ENCODE measurements at regions not wholly inside any gene's neighbourhood (a gene's known extent, or its start where the extent isn't known, plus 50 kb on each side); places are given as distances from the start of the nearest gene placed in this dataset.
"Not testable (repeated sequence)": the region's sequence is repeated elsewhere in the genome, so short reads cannot be mapped to it uniquely, and the experiment has no call there.

DNA sequence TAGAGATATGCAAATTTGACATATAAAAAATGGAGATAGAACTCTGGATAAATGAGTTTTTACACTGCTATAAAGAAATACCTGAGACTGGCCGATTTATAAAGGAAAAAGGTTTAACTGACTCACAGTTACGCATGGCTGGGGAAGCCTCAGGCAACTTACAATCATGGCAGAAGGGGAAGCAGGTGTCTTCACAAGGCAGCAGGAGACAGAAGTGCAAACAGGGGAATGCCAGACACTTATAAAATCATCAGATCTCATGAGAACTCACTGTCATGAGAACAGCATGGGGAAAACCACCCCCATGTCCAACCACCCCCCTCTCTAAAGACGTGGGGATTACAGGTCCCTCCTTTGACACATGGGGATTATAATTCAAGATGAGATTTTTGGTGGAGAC is 1540.2 kb upstream of the SLC39A10 start:
- no peak for DNase-seq (ENCODE audit: low read depth in 3 of 3)

GRCh38 chr2:194105358-194105757 is 1551.7 kb upstream of the SLC39A10 start:
- DNase-seq (ENCODE audit: low read depth in 3 of 3), result no peak

GRCh38 chr2:194104687-194105086 is 1552.3 kb upstream of the SLC39A10 start:
- DNase-seq (ENCODE audit: low read depth in 3 of 3), result no peak

DNA sequence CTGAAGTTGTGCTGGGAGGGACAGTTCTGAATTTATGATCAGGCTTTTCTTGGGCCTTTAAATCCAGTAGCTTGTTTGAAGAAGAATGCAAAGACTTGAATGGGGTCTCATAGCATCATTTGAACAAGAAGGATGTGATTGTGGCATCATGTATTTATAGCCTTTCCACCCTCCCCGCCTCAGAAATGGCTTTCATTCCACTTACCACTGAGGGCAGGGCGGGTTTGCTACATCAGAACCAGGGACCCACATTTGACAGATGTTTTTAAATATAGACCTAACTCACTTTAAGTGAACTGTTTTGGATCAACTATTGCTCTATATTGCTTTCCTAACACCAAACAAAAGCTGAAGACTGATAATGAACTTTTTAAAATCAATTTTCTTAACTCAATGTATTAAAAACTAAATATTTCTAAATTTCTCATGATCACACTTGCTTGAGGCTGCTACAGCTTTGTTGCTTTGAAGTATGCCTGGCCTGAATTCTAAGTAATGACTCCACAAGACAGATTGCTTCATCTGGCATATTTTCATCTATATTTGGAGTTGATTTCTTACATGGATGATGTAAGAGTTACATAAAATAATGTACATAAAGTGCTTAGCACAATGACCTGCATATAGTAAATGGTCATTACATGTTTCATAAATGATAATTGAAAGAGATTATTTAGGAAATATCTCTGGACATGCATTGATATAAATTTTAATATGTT is 1552.9 kb upstream of the SLC39A10 start:
- DNase-seq (ENCODE audit: low read depth in 3 of 3), result no peak

DNA sequence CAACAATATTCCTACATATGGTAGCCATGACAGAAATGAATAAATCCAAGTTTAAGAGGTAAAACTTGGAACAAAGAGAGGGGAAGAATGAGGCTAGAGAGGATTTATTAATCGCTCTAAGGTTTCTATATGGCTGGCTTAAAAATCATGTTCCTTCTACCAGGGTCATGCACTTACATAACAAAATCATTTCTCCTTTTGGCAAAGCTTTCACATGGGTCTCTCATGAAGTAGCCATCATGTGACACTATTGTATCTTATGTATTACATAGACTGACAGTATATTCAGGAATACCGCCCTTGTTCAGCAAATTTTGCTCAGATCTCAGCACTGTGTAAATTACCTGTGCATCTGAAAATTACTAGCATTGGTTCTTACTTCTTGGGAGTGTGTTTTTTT is 1554.5 kb upstream of the SLC39A10 start:
- no peak for DNase-seq (ENCODE audit: low read depth in 3 of 3)

DNA sequence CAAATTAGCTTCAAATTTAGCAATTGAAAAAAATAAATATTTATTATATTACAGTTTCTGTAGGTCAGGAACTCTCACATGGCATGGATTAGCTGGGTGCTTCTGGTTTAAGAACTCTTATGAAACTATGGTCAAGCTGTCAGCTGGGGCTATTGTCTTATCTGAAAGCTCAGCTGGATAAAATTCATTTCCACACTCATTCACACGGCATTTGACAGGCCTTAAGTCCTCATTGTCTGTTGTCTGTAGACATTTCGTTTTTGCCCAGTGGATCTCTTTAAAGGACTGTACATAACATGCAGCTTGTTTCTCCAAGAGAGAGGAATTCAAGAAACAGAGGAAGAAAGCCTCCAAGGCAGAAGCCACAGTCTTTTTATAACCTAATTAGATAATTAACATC is 1556.8 kb upstream of the SLC39A10 start:
- DNase-seq (ENCODE audit: low read depth in 3 of 3), result no peak

DNA sequence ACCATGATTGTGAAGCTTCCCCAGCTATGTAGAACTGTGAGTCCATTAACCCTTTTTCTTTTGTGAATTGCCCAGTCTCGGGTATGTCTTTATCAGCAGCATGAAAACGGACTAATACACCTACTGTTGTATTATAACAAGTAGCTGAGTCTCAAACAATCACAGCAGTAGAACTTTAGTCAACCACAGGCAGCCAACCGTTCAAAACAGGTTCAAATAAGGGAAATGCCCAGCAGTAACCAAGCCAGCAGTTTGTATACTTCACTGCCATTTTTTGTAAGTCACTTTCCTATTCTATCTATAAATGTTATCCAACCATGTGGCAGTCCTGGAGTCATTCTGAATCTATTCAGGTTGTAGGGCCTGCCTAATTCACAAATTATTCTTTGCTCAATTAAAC is 1560.6 kb upstream of the SLC39A10 start:
- no peak for DNase-seq (ENCODE audit: low read depth in 3 of 3)

DNA sequence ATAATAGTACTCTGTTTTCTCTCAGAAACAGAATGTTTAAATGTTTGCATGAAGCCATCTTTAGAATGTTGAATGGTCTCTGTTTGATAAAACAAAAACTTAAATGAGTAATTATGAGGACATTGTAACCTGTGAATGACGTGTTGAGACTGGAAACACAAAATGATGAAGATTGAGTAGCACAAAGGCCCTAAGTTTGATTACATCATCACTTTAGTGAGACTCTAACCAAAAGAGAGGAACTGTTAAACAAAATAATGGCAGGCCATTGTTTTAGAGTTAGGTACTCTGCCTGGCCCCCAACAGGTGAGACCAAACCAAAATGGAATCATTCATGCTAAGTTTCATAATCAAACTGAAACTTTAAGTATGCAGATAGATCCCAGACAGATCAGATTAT is 1561.7 kb upstream of the SLC39A10 start:
- no peak for DNase-seq (ENCODE audit: low read depth in 3 of 3)

GRCh38 chr2:194090251-194090905 is 1566.6 kb upstream of the SLC39A10 start:
- no peak for DNase-seq (ENCODE audit: low read depth in 3 of 3)

- no peak for DNase-seq (ENCODE audit: low read depth in 3 of 3)
Observed at GRCh38 chr2:194087089-194087958, 1569.7 kb upstream of the SLC39A10 start.

- DNase-seq (ENCODE audit: low read depth in 3 of 3), result no peak
Observed at GRCh38 chr2:194086129-194086528, 1570.9 kb upstream of the SLC39A10 start.

DNA sequence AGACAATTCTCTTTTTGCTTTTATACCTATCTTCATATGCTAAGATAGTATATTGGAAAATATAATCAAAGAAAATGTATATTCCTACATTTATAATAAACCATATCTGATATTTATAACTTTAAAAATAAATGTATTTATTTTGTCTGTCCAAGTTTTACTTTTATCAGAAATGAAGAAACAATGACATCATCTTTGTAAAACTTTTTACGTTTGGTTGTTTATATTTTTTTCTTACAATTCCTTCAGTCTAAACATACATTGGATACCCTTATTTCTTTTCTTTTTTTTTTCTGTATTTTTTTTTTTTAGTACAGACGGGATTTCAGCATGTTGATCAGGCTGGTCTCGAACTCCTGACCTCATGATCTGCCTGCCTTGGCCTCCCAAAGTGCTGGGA is 1577.0 kb upstream of the SLC39A10 start:
- DNase-seq (ENCODE audit: low read depth in 3 of 3), result no peak

GRCh38 chr2:194077366-194077765 is 1579.7 kb upstream of the SLC39A10 start:
- no peak for DNase-seq (ENCODE audit: low read depth in 3 of 3)

GRCh38 chr2:194062401-194062800 is 1594.6 kb upstream of the SLC39A10 start:
- no peak for DNase-seq (ENCODE audit: low read depth in 3 of 3)

- no peak for DNase-seq (ENCODE audit: low read depth in 3 of 3)
Observed at GRCh38 chr2:194060269-194060668, 1596.8 kb upstream of the SLC39A10 start.

DNA sequence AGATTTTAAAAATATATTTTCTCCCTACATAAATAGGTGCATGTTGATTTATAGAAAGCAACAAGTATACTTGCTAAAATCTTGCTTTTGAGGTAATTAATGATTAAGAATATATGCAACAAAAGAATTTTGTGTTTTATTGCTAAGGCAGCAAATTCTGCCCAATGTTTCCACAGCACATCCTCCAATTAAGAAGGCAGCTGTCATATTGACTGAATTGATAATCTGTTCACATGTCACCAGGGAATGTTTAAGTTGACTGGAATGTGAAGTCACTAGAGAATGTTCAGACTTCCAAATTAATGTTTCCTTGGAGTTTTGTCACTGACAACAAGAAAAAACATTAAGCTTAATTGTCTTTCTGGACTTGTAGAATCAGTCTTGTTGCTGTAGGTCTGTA is 1602.7 kb upstream of the SLC39A10 start:
- no peak for DNase-seq (ENCODE audit: low read depth in 3 of 3)

DNA sequence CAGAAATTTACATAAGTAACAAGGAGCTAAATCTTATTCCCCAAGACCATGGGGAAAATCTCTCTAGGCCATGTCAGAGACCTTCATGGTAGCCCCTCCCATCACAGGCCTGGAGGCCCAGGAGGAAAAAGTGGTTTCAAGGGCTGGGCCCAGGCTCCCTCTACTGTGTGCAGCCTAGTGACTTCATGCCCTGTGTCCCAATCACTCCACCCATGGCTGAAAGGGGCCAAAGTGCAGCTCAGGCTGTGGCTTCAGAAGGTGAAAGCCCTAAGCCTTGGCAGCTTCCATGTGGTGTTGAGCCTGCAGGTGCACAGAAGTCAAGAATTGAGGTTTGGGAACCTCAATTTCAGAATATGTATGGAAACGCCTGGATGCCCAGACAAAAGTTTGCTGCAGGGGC is 1612.7 kb upstream of the SLC39A10 start:
- no peak for DNase-seq (ENCODE audit: low read depth in 3 of 3)

- DNase-seq (ENCODE audit: low read depth in 3 of 3), result not testable (repeated sequence)
Observed at GRCh38 chr2:194021130-194021529, 1635.9 kb upstream of the SLC39A10 start.

DNA sequence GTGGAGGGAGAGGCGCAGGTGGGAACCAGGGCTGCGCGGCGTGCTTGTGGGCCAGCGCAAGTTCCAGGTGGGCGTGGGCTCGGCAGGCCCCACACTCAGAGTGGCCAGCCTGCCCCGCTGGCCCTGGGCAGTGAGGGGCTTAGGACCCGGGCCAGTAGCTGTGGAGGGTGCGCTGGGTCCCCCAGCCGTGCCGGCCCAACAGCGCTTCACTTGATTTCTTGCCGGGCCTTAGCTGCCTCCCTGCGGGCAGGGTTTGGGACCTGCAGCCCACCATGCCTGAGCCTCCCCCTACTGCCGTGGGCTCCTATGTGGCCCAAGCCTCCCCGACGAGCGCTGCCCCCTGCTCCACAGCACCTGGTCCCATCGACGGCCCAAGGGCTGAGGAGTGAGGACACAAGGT is 1636.9 kb upstream of the SLC39A10 start:
- no peak for DNase-seq (ENCODE audit: low read depth in 3 of 3)

GRCh38 chr2:194015751-194016150 is 1641.3 kb upstream of the SLC39A10 start:
- no peak for DNase-seq (ENCODE audit: low read depth in 3 of 3)

DNA sequence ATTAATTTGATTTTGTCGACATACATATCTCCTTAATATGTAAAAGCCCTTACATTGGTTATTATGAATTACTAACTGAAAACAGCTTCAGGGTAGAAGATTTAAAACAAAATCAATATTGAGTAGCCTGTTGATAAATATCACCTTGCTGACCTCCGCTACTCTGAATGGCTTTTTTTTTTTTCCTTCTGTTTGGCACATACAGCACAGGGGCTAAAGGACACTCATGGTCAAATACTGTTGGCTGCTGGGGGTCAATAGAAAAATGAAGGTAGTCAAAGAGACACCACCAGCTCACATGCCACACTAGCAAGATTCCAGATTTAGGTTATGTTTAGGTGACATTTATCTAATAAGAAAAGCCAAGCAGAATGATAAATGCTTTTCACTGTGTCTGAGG is 1642.4 kb upstream of the SLC39A10 start:
- DNase-seq (ENCODE audit: low read depth in 3 of 3), result no peak

DNA sequence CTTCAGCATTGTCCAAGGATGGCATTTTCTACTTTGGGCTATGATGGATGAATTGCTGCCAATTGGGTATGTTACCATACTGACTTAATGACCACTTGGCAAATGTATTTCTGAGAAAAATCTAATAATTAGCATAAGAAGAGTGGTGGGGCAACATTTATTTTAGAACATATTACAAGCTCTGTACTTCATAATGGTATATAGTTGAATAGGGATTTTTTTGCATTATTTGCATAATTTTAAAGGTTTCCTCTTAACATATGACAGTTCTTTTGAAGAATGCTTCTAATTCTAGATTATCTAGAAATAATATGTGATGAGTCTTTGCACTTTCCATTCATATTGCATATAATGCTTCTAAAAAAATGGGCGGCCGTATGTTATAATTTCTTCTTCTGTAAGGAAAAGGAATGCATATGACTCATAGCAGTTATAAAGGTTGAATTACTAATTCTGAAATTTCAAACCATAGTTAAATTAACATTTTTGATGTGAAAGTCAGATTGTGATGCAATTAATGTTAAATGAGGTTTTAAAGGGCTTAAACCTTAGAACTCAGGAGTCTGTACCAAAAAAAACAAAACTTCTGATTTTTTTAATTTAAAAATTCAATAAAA is 1652.3 kb upstream of the SLC39A10 start:
- no peak for DNase-seq (ENCODE audit: low read depth in 3 of 3)

Data from stimulated activated CD4-positive, alpha-beta T cell treated with anti-CD3 and anti-CD28 coated beads, TNF-alpha, amount 100 ng/mL, for 24 hours (primary cell).